ENCODE measurements at regions not wholly inside any gene's neighbourhood (a gene's known extent, or its start where the extent isn't known, plus 50 kb on each side); places are given as distances from the start of the nearest gene placed in this dataset.

DNA sequence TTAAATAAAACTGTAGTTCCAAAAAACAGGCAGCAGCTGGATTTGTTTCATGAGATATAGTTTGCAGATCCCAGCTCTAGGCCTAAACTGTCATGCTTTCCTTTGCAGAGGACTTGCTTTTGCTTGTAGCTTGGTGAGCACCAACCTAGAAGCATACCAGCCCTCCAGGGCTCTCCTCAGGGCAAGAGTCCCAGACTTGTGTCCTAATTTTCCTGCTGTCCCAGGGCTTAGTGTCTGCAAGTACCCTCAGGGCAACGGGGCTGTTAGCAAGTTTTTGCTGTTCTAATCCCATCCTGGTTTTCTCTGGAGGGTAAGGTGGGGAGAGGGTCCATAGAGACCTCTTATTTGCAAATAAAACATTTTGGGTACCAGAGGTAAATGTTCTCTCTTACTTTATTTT, 59.5 kb downstream of the TMEM17 start:
- TF ChIP-seq RCOR1 (IDR thresholded peaks at IDR 0.05; ENCODE audit: insufficient replicate concordance, low read length): no peak
- no peak for TF ChIP-seq MAFK (IDR thresholded peaks at IDR 0.05; ENCODE audit: low read depth, low read length)
- TF ChIP-seq POLR2A (IDR thresholded peaks at IDR 0.05; ENCODE audit: low read depth, low read length): no peak
- TF ChIP-seq, protein P1, sequence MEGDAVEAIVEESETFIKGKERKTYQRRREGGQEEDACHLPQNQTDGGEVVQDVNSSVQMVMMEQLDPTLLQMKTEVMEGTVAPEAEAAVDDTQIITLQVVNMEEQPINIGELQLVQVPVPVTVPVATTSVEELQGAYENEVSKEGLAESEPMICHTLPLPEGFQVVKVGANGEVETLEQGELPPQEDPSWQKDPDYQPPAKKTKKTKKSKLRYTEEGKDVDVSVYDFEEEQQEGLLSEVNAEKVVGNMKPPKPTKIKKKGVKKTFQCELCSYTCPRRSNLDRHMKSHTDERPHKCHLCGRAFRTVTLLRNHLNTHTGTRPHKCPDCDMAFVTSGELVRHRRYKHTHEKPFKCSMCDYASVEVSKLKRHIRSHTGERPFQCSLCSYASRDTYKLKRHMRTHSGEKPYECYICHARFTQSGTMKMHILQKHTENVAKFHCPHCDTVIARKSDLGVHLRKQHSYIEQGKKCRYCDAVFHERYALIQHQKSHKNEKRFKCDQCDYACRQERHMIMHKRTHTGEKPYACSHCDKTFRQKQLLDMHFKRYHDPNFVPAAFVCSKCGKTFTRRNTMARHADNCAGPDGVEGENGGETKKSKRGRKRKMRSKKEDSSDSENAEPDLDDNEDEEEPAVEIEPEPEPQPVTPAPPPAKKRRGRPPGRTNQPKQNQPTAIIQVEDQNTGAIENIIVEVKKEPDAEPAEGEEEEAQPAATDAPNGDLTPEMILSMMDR (conservative IDR thresholded peaks at IDR 0.05; ENCODE audit: low read depth, low read length): no peak
- TF ChIP-seq, protein P2, sequence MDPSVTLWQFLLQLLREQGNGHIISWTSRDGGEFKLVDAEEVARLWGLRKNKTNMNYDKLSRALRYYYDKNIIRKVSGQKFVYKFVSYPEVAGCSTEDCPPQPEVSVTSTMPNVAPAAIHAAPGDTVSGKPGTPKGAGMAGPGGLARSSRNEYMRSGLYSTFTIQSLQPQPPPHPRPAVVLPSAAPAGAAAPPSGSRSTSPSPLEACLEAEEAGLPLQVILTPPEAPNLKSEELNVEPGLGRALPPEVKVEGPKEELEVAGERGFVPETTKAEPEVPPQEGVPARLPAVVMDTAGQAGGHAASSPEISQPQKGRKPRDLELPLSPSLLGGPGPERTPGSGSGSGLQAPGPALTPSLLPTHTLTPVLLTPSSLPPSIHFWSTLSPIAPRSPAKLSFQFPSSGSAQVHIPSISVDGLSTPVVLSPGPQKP (IDR thresholded peaks at IDR 0.05; ENCODE audit: borderline replicate concordance, low read depth, low read length): no peak
- TF ChIP-seq SMC3 (IDR thresholded peaks at IDR 0.05; ENCODE audit: low read depth, low read length): no peak
- TF ChIP-seq, protein P3, sequence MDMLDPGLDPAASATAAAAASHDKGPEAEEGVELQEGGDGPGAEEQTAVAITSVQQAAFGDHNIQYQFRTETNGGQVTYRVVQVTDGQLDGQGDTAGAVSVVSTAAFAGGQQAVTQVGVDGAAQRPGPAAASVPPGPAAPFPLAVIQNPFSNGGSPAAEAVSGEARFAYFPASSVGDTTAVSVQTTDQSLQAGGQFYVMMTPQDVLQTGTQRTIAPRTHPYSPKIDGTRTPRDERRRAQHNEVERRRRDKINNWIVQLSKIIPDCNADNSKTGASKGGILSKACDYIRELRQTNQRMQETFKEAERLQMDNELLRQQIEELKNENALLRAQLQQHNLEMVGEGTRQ (IDR thresholded peaks at IDR 0.05; ENCODE audit: low read depth, low read length): no peak
- TF ChIP-seq RAD21 (IDR thresholded peaks at IDR 0.05; ENCODE audit: low read length): no peak

Measured in IMR-90 (cell line).